ENCODE measurements at regions not wholly inside any gene's neighbourhood (a gene's known extent, or its start where the extent isn't known, plus 50 kb on each side); places are given as distances from the start of the nearest gene placed in this dataset.
"Not testable (repeated sequence)": the region's sequence is repeated elsewhere in the genome, so short reads cannot be mapped to it uniquely, and the experiment has no call there.

- no peak for ATAC-seq
- no peaks in the 10 kb centered on the region for H3K36me3 Mint-ChIP-seq (ENCODE audit: low read depth)
- intact Hi-C loops (cut with DNase I, micrococcal nuclease): no loop called here
- ChIA-PET CTCF (no interaction called here), POLR2A (interaction anchor here (0.7 kb wide), 1 partner anchor 94 kb away, joined by 3 read pairs; no protein-coding TSS in a partner anchor)
- H3K27ac Mint-ChIP-seq: no peak overlapping the region
- no peak overlapping the region for H3K4me3 Mint-ChIP-seq
- H3K4me1 Mint-ChIP-seq: no peaks in the 10 kb centered on the region
- no peaks in the 10 kb centered on the region for H3K9me3 Mint-ChIP-seq (ENCODE audit: low read depth)
- no peak for DNase-seq
- H3K27me3 Mint-ChIP-seq: peaks cover 10% of the 10 kb centered on the region
These were observed 120.6 kb downstream of the USP22 start for GRCh38 chr17:20922128-20922670.

- CTCF ChIA-PET: no interaction called here
- H3K9me3 Mint-ChIP-seq (ENCODE audit: low read depth): no peaks in the 10 kb centered on the region
- POLR2A ChIA-PET: no interaction called here
- no peaks in the 10 kb centered on the region for H3K4me1 Mint-ChIP-seq
- H3K27ac Mint-ChIP-seq: no peak overlapping the region
- H3K36me3 Mint-ChIP-seq (ENCODE audit: low read depth): no peaks in the 10 kb centered on the region
- ATAC-seq (no peak), DNase-seq (no peak)
- intact Hi-C loops (cut with DNase I, micrococcal nuclease): no loop called here
- peaks cover 3% of the 10 kb centered on the region for H3K27me3 Mint-ChIP-seq
- H3K4me3 Mint-ChIP-seq: no peak overlapping the region
These were observed 118.5 kb downstream of the USP22 start for GRCh38 chr17:20924306-20924705.

- POLR2A ChIA-PET: no interaction called here
- intact Hi-C loops (cut with DNase I, micrococcal nuclease): no loop called here
- CTCF ChIA-PET: no interaction called here
- DNase-seq: no peak
- Mint-ChIP-seq H3K4me3 (no peak overlapping the region), H3K36me3 (ENCODE audit: low read depth) (no peaks in the 10 kb centered on the region), H3K9me3 (ENCODE audit: low read depth) (no peaks in the 10 kb centered on the region), H3K4me1 (no peaks in the 10 kb centered on the region), H3K27me3 (peaks cover 1% of the 10 kb centered on the region), H3K27ac (no peak overlapping the region)
- no peak for ATAC-seq
These were observed 117.7 kb downstream of the USP22 start for GRCh38 chr17:20925091-20925490.

GRCh38 chr17:20925954-20926353 lies 116.9 kb downstream of the USP22 start:
- Mint-ChIP-seq H3K36me3 (ENCODE audit: low read depth) (no peaks in the 10 kb centered on the region), H3K27ac (no peak overlapping the region), H3K27me3 (no peaks in the 10 kb centered on the region), H3K4me1 (no peaks in the 10 kb centered on the region), H3K4me3 (no peak overlapping the region), H3K9me3 (ENCODE audit: low read depth) (no peaks in the 10 kb centered on the region)
- no peak for ATAC-seq
- intact Hi-C loops (cut with DNase I, micrococcal nuclease): no loop called here
- CTCF ChIA-PET: no interaction called here
- POLR2A ChIA-PET: no interaction called here
- no peak for DNase-seq

- ATAC-seq: no peak
- no peak for DNase-seq
- no peaks in the 10 kb centered on the region for H3K36me3 Mint-ChIP-seq (ENCODE audit: low read depth)
- ChIA-PET POLR2A (no interaction called here), CTCF (interaction anchor here (0.8 kb wide), 1 partner anchor 29 kb away, joined by 3 read pairs; no protein-coding TSS in a partner anchor)
- intact Hi-C loops (cut with DNase I, micrococcal nuclease): no loop called here
- no peaks in the 10 kb centered on the region for H3K27me3 Mint-ChIP-seq
- no peaks in the 10 kb centered on the region for H3K9me3 Mint-ChIP-seq (ENCODE audit: low read depth)
- no peaks in the 10 kb centered on the region for H3K4me1 Mint-ChIP-seq
- H3K27ac Mint-ChIP-seq: no peak overlapping the region
- H3K4me3 Mint-ChIP-seq: no peak overlapping the region
These were observed 116.3 kb downstream of the USP22 start for GRCh38 chr17:20926532-20926931.

- intact Hi-C loops (cut with DNase I, micrococcal nuclease): no loop called here
- Mint-ChIP-seq H3K27ac (no peak overlapping the region), H3K27me3 (no peaks in the 10 kb centered on the region), H3K9me3 (ENCODE audit: low read depth) (no peaks in the 10 kb centered on the region), H3K4me3 (no peak overlapping the region), H3K4me1 (no peaks in the 10 kb centered on the region), H3K36me3 (ENCODE audit: low read depth) (no peaks in the 10 kb centered on the region)
- ChIA-PET POLR2A (no interaction called here), CTCF (interaction anchor here (0.8 kb wide), 1 partner anchor 28 kb away, joined by 3 read pairs; no protein-coding TSS in a partner anchor)
- no peak for ATAC-seq
- DNase-seq: no peak
These were observed 115.4 kb downstream of the USP22 start for GRCh38 chr17:20927308-20927977.

GRCh38 chr17:20929334-20929733 lies 113.5 kb downstream of the USP22 start:
- Mint-ChIP-seq H3K4me1 (no peaks in the 10 kb centered on the region), H3K4me3 (no peak overlapping the region), H3K36me3 (ENCODE audit: low read depth) (no peaks in the 10 kb centered on the region), H3K9me3 (ENCODE audit: low read depth) (no peaks in the 10 kb centered on the region), H3K27ac (no peak overlapping the region), H3K27me3 (peaks cover under 1% of the 10 kb centered on the region)
- ATAC-seq (no peak), DNase-seq (no peak)
- CTCF ChIA-PET: no interaction called here
- POLR2A ChIA-PET: no interaction called here
- intact Hi-C loops (cut with DNase I, micrococcal nuclease): no loop called here

- ATAC-seq (no peak), DNase-seq (no peak)
- Mint-ChIP-seq H3K4me1 (no peaks in the 10 kb centered on the region), H3K9me3 (ENCODE audit: low read depth) (no peaks in the 10 kb centered on the region), H3K27ac (no peak overlapping the region), H3K4me3 (no peak overlapping the region), H3K36me3 (ENCODE audit: low read depth) (no peaks in the 10 kb centered on the region), H3K27me3 (peaks cover 2% of the 10 kb centered on the region)
- CTCF ChIA-PET: no interaction called here
- intact Hi-C loops (cut with DNase I, micrococcal nuclease): no loop called here
- POLR2A ChIA-PET: no interaction called here
These were observed 112.6 kb downstream of the USP22 start for GRCh38 chr17:20930081-20930760.

GRCh38 chr17:20933040-20933439 lies 109.8 kb downstream of the USP22 start:
- intact Hi-C loops (cut with DNase I, micrococcal nuclease); DNase-seq; CTCF ChIA-PET; POLR2A ChIA-PET; H3K27me3 Mint-ChIP-seq; H3K27ac Mint-ChIP-seq; H3K4me1 Mint-ChIP-seq; ATAC-seq; H3K9me3 Mint-ChIP-seq (ENCODE audit: low read depth); H3K4me3 Mint-ChIP-seq; H3K36me3 Mint-ChIP-seq (ENCODE audit: low read depth): not testable (repeated sequence)

GRCh38 chr17:20934288-20934687 lies 108.5 kb downstream of the USP22 start:
- no peak for DNase-seq
- H3K4me3 Mint-ChIP-seq: no peak overlapping the region
- no peaks in the 10 kb centered on the region for H3K9me3 Mint-ChIP-seq (ENCODE audit: low read depth)
- ChIA-PET CTCF (interaction anchor here (1.7 kb wide), 1 partner anchor 9 kb away, joined by 4 read pairs; no protein-coding TSS in a partner anchor), POLR2A (no interaction called here)
- H3K4me1 Mint-ChIP-seq: no peaks in the 10 kb centered on the region
- no peak overlapping the region for H3K27ac Mint-ChIP-seq
- intact Hi-C loops (cut with DNase I, micrococcal nuclease): no loop called here
- H3K27me3 Mint-ChIP-seq: peaks cover 2% of the 10 kb centered on the region
- no peak for ATAC-seq
- no peaks in the 10 kb centered on the region for H3K36me3 Mint-ChIP-seq (ENCODE audit: low read depth)

- POLR2A ChIA-PET: no interaction called here
- Mint-ChIP-seq H3K4me3 (no peak overlapping the region), H3K27ac (no peak overlapping the region), H3K27me3 (peaks cover 2% of the 10 kb centered on the region), H3K36me3 (ENCODE audit: low read depth) (no peaks in the 10 kb centered on the region), H3K4me1 (no peaks in the 10 kb centered on the region), H3K9me3 (ENCODE audit: low read depth) (no peaks in the 10 kb centered on the region)
- intact Hi-C loops (cut with DNase I, micrococcal nuclease): no loop called here
- CTCF ChIA-PET: no interaction called here
- ATAC-seq: no peak
- DNase-seq: no peak
These were observed 107.1 kb downstream of the USP22 start for GRCh38 chr17:20935740-20936139.

- Mint-ChIP-seq H3K27me3 (peaks cover 2% of the 10 kb centered on the region), H3K4me1 (no peaks in the 10 kb centered on the region), H3K4me3 (no peak overlapping the region), H3K27ac (no peak overlapping the region), H3K9me3 (ENCODE audit: low read depth) (no peaks in the 10 kb centered on the region), H3K36me3 (ENCODE audit: low read depth) (no peaks in the 10 kb centered on the region)
- CTCF ChIA-PET: no interaction called here
- POLR2A ChIA-PET: no interaction called here
- intact Hi-C loops (cut with DNase I, micrococcal nuclease): no loop called here
- ATAC-seq: no peak
- DNase-seq: no peak
These were observed 104.6 kb downstream of the USP22 start for GRCh38 chr17:20938244-20938643.

All from activated CD4-positive, alpha-beta T cell treated with anti-CD3 and anti-CD28 coated beads for 36 hours (primary cell).